ENCODE measurements at regions not wholly inside any gene's neighbourhood (a gene's known extent, or its start where the extent isn't known, plus 50 kb on each side); places are given as distances from the start of the nearest gene placed in this dataset.

GRCh38 chr9:88816141-88816540, 175.1 kb upstream of the S1PR3 start:
- Histone ChIP-seq H3K79me2 (ENCODE audit: insufficient read depth, low read depth, low read length) (no peaks in the 10 kb centered on the region), H2AFZ (ENCODE audit: low read length) (no peak overlapping the region), H3K9me2 (ENCODE audit: insufficient read depth, low read length) (no peaks in the 10 kb centered on the region), H3K36me3 (ENCODE audit: insufficient read depth, low read length) (no peaks in the 10 kb centered on the region), H3K4me2 (ENCODE audit: low read length) (no peak overlapping the region), H4K20me1 (ENCODE audit: insufficient read depth, low read length) (no peaks in the 10 kb centered on the region), H3K4me1 (ENCODE audit: insufficient read depth, low read length, poor library complexity, severe bottlenecking) (no peaks in the 10 kb centered on the region), H3K9me3 (ENCODE audit: low read length) (no peaks in the 10 kb centered on the region), H3K27ac (ENCODE audit: low read depth, low read length, poor library complexity, severe bottlenecking) (no peak overlapping the region), H3K4me3 (ENCODE audit: low read depth, low read length, poor library complexity, severe bottlenecking) (no peak overlapping the region)
- DNase-seq (ENCODE audit: low spot score) = no peak
- TF ChIP-seq CTCF (conservative IDR thresholded peaks at IDR 0.05; ENCODE audit: low read length) (no peak), EZH2phosphoT487 (IDR thresholded peaks at IDR 0.05; ENCODE audit: borderline replicate concordance, low read depth, low read length) (no peak)
- CTCF ChIA-PET (ENCODE audit: unreplicated experiment) = no interaction called here
- intact Hi-C loops (cut with micrococcal nuclease; ENCODE audit: unreplicated experiment) = no loop called here
- BruUV-seq (replicated peaks) = no TSS peak
- POLR2A ChIA-PET = interaction anchor here (0.5 to 1.0 kb wide), 2 partner anchors 10 to 50 kb away, joined by 3 to 4 read pairs; no protein-coding TSS in a partner anchor

GRCh38 chr9:88816591-88816990, 174.7 kb upstream of the S1PR3 start:
- Histone ChIP-seq H4K20me1 (ENCODE audit: insufficient read depth, low read length) (no peaks in the 10 kb centered on the region), H3K79me2 (ENCODE audit: insufficient read depth, low read depth, low read length) (no peaks in the 10 kb centered on the region), H3K4me1 (ENCODE audit: insufficient read depth, low read length, poor library complexity, severe bottlenecking) (no peaks in the 10 kb centered on the region), H3K4me2 (ENCODE audit: low read length) (no peak overlapping the region), H3K4me3 (ENCODE audit: low read depth, low read length, poor library complexity, severe bottlenecking) (no peak overlapping the region), H3K9me3 (ENCODE audit: low read length) (no peaks in the 10 kb centered on the region), H2AFZ (ENCODE audit: low read length) (no peak overlapping the region), H3K9me2 (ENCODE audit: insufficient read depth, low read length) (no peaks in the 10 kb centered on the region), H3K36me3 (ENCODE audit: insufficient read depth, low read length) (no peaks in the 10 kb centered on the region), H3K27ac (ENCODE audit: low read depth, low read length, poor library complexity, severe bottlenecking) (no peak overlapping the region)
- intact Hi-C loops (cut with micrococcal nuclease; ENCODE audit: unreplicated experiment) = no loop called here
- no peak for DNase-seq (ENCODE audit: low spot score)
- TF ChIP-seq CTCF (conservative IDR thresholded peaks at IDR 0.05; ENCODE audit: low read length) (no peak), EZH2phosphoT487 (IDR thresholded peaks at IDR 0.05; ENCODE audit: borderline replicate concordance, low read depth, low read length) (no peak)
- ChIA-PET CTCF (ENCODE audit: unreplicated experiment) (no interaction called here), POLR2A (interaction anchor here (1.0 kb wide), 1 partner anchor 11 kb away, joined by 4 read pairs; no protein-coding TSS in a partner anchor)
- no TSS peak for BruUV-seq (replicated peaks)

- TF ChIP-seq EZH2phosphoT487 (IDR thresholded peaks at IDR 0.05; ENCODE audit: borderline replicate concordance, low read depth, low read length) (no peak), CTCF (conservative IDR thresholded peaks at IDR 0.05; ENCODE audit: low read length) (no peak)
- BruUV-seq (replicated peaks) = no TSS peak
- no peaks in the 10 kb centered on the region for H3K4me1 ChIP-seq (ENCODE audit: insufficient read depth, low read length, poor library complexity, severe bottlenecking)
- no peaks in the 10 kb centered on the region for H3K9me2 ChIP-seq (ENCODE audit: insufficient read depth, low read length)
- ChIA-PET POLR2A (no interaction called here), CTCF (ENCODE audit: unreplicated experiment) (no interaction called here)
- no peaks in the 10 kb centered on the region for H4K20me1 ChIP-seq (ENCODE audit: insufficient read depth, low read length)
- no peaks in the 10 kb centered on the region for H3K79me2 ChIP-seq (ENCODE audit: insufficient read depth, low read depth, low read length)
- no peaks in the 10 kb centered on the region for H3K9me3 ChIP-seq (ENCODE audit: low read length)
- no peak for DNase-seq (ENCODE audit: low spot score)
- intact Hi-C loops (cut with micrococcal nuclease; ENCODE audit: unreplicated experiment) = no loop called here
- H3K27ac ChIP-seq (ENCODE audit: low read depth, low read length, poor library complexity, severe bottlenecking) = no peak overlapping the region
- no peaks in the 10 kb centered on the region for H3K36me3 ChIP-seq (ENCODE audit: insufficient read depth, low read length)
- no peak overlapping the region for H3K4me2 ChIP-seq (ENCODE audit: low read length)
- no peak overlapping the region for H3K4me3 ChIP-seq (ENCODE audit: low read depth, low read length, poor library complexity, severe bottlenecking)
- H2AFZ ChIP-seq (ENCODE audit: low read length) = no peak overlapping the region
Measured at GRCh38 chr9:88817628-88818027, 173.6 kb upstream of the S1PR3 start.

Measured in OCI-LY7 (cell line).